ENCODE measurements at regions not wholly inside any gene's neighbourhood (a gene's known extent, or its start where the extent isn't known, plus 50 kb on each side); places are given as distances from the start of the nearest gene placed in this dataset.

- no peak for ATAC-seq
- Histone ChIP-seq H3K4me1 (ENCODE audit: control insufficient read depth, insufficient read depth, low read length) (no peaks in the 10 kb centered on the region), H3K9ac (ENCODE audit: control insufficient read depth, insufficient read depth, low read length) (no peak overlapping the region), H2AFZ (ENCODE audit: control insufficient read depth, low read depth, low read length) (no peak overlapping the region), H3K79me2 (ENCODE audit: control insufficient read depth, insufficient read depth, low read length) (no peaks in the 10 kb centered on the region), H3K4me2 (ENCODE audit: control insufficient read depth, insufficient read depth) (no peak overlapping the region), H3K36me3 (ENCODE audit: control insufficient read depth in 2 of 2, insufficient read depth in 2 of 2, low read length in 1 of 2) (no peaks in the 10 kb centered on the region), H3K9me3 (replicated peaks; ENCODE audit: control insufficient read depth, insufficient read depth, low read length) (no peaks in the 10 kb centered on the region), H3K27ac (ENCODE audit: control insufficient read depth, insufficient read depth) (no peak overlapping the region), H3K4me3 (no peak overlapping the region), H3K27me3 (replicated peaks in 1 of 2; ENCODE audit: control insufficient read depth in 2 of 2, insufficient read depth in 2 of 2, low read length in 1 of 2) (no peaks in the 10 kb centered on the region), H4K20me1 (ENCODE audit: control insufficient read depth, insufficient read depth) (no peaks in the 10 kb centered on the region)
- intact Hi-C loops (cut with micrococcal nuclease; ENCODE audit: unreplicated experiment) (no loop called here), in situ Hi-C loops (cut with MboI) (no loop called here)
- TF ChIP-seq ETV6 (conservative IDR thresholded peaks at IDR 0.05 in 1 of 2, IDR thresholded peaks at IDR 0.05 in 1 of 2; ENCODE audit: borderline replicate concordance in 1 of 2, low read depth in 1 of 2) (no peak), SREBF2 (IDR thresholded peaks at IDR 0.05; ENCODE audit: low read length) (no peak), TCF7 (IDR thresholded peaks at IDR 0.05; ENCODE audit: borderline replicate concordance) (no peak), HDAC6 (IDR thresholded peaks at IDR 0.05; ENCODE audit: unreplicated experiment) (no peak), RAD51 (IDR thresholded peaks at IDR 0.05) (no peak), EZH2 (IDR thresholded peaks at IDR 0.05; ENCODE audit: borderline replicate concordance, control insufficient read depth, low read depth, low read length) (no peak), SUZ12 (IDR thresholded peaks at IDR 0.05; ENCODE audit: unreplicated experiment) (no peak), CREB1 (IDR thresholded peaks at IDR 0.05; ENCODE audit: low read depth) (no peak)
- TF ChIP-seq, protein P1, sequence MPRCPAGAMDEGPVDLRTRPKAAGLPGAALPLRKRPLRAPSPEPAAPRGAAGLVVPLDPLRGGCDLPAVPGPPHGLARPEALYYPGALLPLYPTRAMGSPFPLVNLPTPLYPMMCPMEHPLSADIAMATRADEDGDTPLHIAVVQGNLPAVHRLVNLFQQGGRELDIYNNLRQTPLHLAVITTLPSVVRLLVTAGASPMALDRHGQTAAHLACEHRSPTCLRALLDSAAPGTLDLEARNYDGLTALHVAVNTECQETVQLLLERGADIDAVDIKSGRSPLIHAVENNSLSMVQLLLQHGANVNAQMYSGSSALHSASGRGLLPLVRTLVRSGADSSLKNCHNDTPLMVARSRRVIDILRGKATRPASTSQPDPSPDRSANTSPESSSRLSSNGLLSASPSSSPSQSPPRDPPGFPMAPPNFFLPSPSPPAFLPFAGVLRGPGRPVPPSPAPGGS (IDR thresholded peaks at IDR 0.05; ENCODE audit: borderline replicate concordance, insufficient read depth, low read depth, low read length, poor library complexity, severe bottlenecking): no peak
- no TSS peak for BruUV-seq (replicated peaks)
- ChIA-PET RAD21 (ENCODE audit: unreplicated experiment) (no interaction called here), POLR2A (no interaction called here), CTCF (no interaction called here), SMC1A (ENCODE audit: uncharacterized antibody, unreplicated experiment) (no interaction called here)
- FAIRE-seq: no peak
- no peak for DNase-seq (ENCODE audit: low read depth, low spot score)
- WGBS (ENCODE audit: insufficient coverage, insufficient replicate concordance, low lambda C conversion rate, missing lambda C conversion rate): 50% methylated on average over 4 of the region's 4 CpGs
Observed at GRCh38 chr14:87187786-87188185, 805.2 kb downstream of the GALC start.
